GM21825 (cell line): ENCODE measurements at regions not wholly inside any gene's neighbourhood (a gene's known extent, or its start where the extent isn't known, plus 50 kb on each side); places are given as distances from the start of the nearest gene placed in this dataset.

Experiments
- ATAC-seq: cut with Tn5 transposase; IDR thresholded peaks from one replicate; pipeline ENCODE4 v1.9.1; 2021; ENCODE audit warnings: mild to moderate bottlenecking, moderate library complexity; ENCODE audit not compliant: unreplicated experiment

GRCh38 chr10:36341471-36341870 is 699.4 kb upstream of the FZD8 start:
- ATAC-seq: no peak

GRCh38 chr10:36336315-36336714 is 694.2 kb upstream of the FZD8 start:
- no peak for ATAC-seq

- no peak for ATAC-seq
Observed at GRCh38 chr10:36333446-36333845, 691.4 kb upstream of the FZD8 start.

- ATAC-seq: no peak
Observed at GRCh38 chr10:36332926-36333325, 690.8 kb upstream of the FZD8 start.

GRCh38 chr10:36331121-36331520 is 689.0 kb upstream of the FZD8 start:
- ATAC-seq: no peak

- no peak for ATAC-seq
Observed at GRCh38 chr10:36325815-36326214, 683.7 kb upstream of the FZD8 start.

- no peak for ATAC-seq
Observed at GRCh38 chr10:36324831-36325230, 682.7 kb upstream of the FZD8 start.

- no peak for ATAC-seq
Observed at GRCh38 chr10:36313142-36313541, 671.0 kb upstream of the FZD8 start.

GRCh38 chr10:36303896-36304295 is 661.8 kb upstream of the FZD8 start:
- ATAC-seq: no peak

- ATAC-seq: no peak
Observed at GRCh38 chr10:36302086-36302485, 660.0 kb upstream of the FZD8 start.

- ATAC-seq: no peak
Observed at GRCh38 chr10:36301539-36301938, 659.4 kb upstream of the FZD8 start.

GRCh38 chr10:36301139-36301538 is 659.0 kb upstream of the FZD8 start:
- ATAC-seq: no peak

GRCh38 chr10:36283827-36284226 is 641.7 kb upstream of the FZD8 start:
- ATAC-seq: no peak

- no peak for ATAC-seq
Observed at GRCh38 chr10:36281831-36282331, 639.8 kb upstream of the FZD8 start.

GRCh38 chr10:36280890-36281499 is 638.9 kb upstream of the FZD8 start:
- ATAC-seq: no peak

- no peak for ATAC-seq
Observed at GRCh38 chr10:36280321-36280741, 638.2 kb upstream of the FZD8 start.

- ATAC-seq: no peak
Observed at GRCh38 chr10:36278176-36278575, 636.1 kb upstream of the FZD8 start.

- no peak for ATAC-seq
Observed at GRCh38 chr10:36277459-36277858, 635.4 kb upstream of the FZD8 start.

- ATAC-seq: no peak
Observed at GRCh38 chr10:36271627-36272340, 629.7 kb upstream of the FZD8 start.

GRCh38 chr10:36269222-36269621 is 627.1 kb upstream of the FZD8 start:
- ATAC-seq: no peak

GRCh38 chr10:36266923-36267322 is 624.8 kb upstream of the FZD8 start:
- ATAC-seq: no peak

- no peak for ATAC-seq
Observed at GRCh38 chr10:36265741-36266140, 623.6 kb upstream of the FZD8 start.

GRCh38 chr10:36263871-36264270 is 621.8 kb upstream of the FZD8 start:
- no peak for ATAC-seq
